ENCODE measurements at regions not wholly inside any gene's neighbourhood (a gene's known extent, or its start where the extent isn't known, plus 50 kb on each side); places are given as distances from the start of the nearest gene placed in this dataset.

- no peak for DNase-seq (ENCODE audit: low spot score)
Measured at GRCh38 chr12:91577586-91578539, 395.2 kb upstream of the DCN start.

DNA sequence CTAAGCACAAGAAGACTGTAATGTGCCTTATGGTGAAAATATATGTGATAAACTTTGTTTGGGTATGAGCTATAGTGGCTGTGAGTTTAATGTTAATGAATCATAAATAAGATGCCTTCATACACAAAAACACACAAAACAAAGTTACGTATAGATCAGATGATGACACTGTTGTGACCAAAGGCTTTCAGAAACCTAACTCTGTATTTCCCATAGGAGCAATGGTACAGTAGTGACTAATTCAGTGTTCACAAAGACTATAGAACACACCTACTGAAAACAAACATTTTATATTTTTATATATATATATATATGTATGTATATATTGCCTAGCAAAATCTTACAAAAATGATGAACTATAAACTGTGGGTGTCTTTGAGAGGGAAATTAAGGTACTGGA, 393.8 kb upstream of the DCN start:
- no peak for DNase-seq (ENCODE audit: low spot score)

GRCh38 chr12:91575630-91576029, 393.0 kb upstream of the DCN start:
- DNase-seq (ENCODE audit: low spot score), result no peak

GRCh38 chr12:91574975-91575374, 392.4 kb upstream of the DCN start:
- DNase-seq (ENCODE audit: low spot score), result no peak

GRCh38 chr12:91574391-91574790, 391.8 kb upstream of the DCN start:
- no peak for DNase-seq (ENCODE audit: low spot score)

DNA sequence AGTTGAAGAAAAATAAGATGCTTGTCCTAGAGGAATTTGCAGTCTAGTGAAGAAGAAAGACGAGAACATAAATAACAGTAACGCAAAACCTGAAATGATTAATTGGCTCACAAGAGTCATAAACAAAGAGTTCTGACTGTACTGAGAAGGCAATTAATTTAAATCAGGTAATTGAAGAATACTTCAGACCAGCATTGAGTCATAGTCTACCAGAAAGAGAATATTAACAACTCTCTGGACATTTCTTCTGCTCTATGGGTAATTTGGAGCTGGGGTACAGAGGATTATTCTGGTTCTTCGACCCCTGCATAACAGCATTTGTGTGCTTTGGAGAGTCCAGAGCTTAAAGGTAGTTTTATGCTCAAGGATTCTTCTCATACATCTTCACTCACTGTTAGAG, 390.3 kb upstream of the DCN start:
- no peak for DNase-seq (ENCODE audit: low spot score)

GRCh38 chr12:91567100-91567485, 384.5 kb upstream of the DCN start:
- no peak for DNase-seq (ENCODE audit: low spot score)

- DNase-seq (ENCODE audit: low spot score), result no peak
Measured at GRCh38 chr12:91566328-91567099, 383.9 kb upstream of the DCN start.

GRCh38 chr12:91565846-91566245, 383.2 kb upstream of the DCN start:
- DNase-seq (ENCODE audit: low spot score), result no peak

DNA sequence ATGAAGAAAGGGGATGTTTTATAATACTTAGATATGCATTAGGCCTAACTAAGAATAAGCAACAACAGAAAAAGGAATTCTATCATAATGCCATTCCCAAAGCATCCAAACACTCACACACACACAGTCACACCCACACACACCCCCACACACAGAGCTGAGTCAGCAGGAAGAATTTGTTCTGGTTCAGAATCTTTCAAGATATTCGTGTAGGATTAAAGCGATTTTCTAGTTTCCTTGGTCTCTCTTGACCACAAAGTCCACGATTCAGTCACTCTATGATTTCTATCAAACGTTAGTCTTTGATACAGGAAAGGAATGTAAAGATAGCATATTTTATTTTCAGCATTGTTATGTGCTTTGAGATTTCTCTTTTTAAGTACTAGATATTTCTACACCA, 382.6 kb upstream of the DCN start:
- no peak for DNase-seq (ENCODE audit: low spot score)

DNA sequence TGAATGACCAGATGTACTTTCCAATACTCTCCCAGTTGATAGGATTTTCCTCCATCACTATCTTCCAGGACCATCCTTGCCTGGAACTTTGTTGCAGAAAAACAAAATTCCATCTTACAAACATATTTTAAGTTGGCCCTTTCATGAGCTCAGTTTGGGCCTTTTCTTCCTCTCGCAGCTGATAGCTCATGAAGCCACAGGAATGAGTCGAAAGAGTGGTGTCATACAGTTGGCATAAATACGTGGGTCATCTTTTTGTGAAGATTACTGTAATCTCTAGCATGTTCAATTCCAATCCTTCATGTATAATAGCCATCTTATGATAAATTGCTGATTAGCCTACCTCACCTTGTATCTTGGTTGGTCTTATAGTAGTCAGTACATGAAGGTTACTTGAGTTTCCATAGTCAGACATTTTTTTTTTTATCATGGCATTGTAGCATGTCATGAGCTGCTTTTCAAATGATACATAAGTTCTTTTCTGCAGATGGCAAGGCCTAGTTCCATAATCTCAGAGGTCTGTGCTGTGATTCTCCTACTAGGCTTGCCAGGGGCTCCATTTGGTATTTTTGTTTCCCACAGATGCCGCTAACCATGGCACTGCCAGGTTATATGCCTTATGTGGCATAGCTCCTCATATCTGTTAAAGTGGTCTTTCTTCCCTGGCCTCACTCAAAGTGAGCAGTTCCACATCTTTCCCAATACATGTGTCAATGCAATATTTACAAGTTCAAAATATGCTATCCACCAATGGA, 380.6 kb upstream of the DCN start:
- DNase-seq (ENCODE audit: low spot score), result no peak

- DNase-seq (ENCODE audit: low spot score), result no peak
Measured at GRCh38 chr12:91562476-91562875, 379.9 kb upstream of the DCN start.

GRCh38 chr12:91561958-91562325, 379.3 kb upstream of the DCN start:
- no peak for DNase-seq (ENCODE audit: low spot score)

DNA sequence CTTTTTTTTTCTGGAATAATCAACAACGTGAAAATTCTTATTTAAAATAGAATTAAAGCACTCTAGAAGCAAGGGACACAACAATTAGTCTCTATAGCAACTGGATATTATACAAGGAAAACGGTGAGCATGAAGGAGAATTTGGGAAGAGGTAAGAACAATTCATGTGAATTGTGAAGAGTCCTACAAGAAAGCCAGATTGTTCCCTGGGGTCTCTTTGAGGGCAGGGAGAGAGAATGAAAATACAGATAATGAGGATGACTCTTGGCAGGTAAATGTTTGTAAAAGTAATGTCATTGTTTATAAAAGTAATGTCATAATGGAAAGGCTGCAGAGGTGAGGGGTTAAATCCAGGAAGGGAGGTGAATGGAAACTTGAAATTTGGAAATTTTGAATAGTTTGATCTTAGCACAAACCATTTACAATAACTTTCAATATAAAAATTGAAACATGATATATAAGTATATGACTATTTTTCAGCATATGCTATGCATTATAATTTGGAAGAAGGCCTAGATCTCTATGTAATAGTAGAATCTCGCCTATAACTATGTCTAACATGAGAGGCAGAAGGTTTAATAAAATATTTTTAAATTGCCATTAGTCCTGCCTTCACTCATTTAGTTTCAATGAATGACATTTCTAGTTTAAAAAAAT, 378.8 kb upstream of the DCN start:
- DNase-seq (ENCODE audit: low spot score), result no peak

DNA sequence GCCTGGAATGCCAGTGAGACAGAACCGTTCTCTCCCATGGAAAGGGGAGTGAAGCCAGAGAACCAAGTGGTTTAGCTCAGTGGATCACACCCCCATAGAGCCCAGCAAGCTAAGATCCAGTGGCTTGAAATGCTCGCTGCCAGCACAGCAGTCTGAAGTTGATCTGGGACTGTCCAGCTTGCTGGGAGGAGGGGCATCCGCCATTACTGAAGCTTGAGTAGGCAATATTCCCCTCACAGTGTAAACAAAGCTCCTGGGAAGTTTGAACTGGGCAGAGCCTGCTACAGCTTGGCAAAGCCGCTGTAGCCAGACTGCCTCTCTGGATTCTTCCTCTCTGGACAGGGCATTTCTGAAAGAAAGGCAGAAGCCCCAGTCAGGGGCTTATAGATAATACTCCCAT, 374.3 kb upstream of the DCN start:
- no peak for DNase-seq (ENCODE audit: low spot score)

DNA sequence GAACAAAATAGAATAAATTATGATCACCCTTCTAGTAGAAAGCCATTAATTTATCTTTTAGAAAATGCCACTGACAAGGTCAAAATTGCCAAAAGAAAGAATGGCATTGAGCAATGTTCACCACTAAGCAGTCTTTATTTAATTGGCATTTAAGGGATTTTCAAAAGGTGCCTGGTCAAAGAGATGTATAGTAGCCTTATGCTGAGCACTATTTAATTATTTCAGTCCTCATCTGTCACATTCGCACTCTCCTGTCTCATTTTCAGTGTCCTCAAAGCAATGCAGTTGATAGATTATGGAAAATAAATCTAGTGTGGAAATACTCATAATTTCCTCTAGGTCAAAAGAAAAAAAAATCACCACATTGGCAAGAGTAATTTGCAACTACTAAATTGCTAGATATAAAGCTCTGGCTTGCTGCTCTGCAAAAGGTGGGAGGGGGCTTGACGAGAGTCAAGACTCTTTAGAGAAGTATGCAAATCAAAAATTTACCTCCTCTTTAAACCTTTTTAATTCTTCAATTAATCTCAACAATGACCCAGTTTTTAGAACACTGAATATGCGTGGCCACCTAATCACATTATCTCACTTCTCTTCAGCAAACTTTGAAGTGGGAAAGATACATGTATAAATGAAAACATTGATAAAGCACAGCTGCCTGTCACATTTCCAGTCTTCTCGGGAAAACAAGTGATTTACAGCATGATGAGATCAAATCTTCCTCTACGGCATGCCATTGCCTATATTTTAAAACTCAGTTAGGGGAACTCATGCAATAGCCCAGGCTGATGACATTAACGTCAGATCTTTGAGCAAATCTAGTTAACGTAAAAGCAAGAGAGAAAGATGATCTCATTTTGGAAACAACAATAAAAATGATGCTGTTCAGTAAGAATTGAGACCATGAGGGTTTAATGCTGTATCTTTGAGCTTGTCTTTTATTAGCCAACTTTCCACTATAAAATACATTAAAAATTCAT, 373.1 kb upstream of the DCN start:
- DNase-seq (ENCODE audit: low spot score), result no peak

GRCh38 chr12:91551927-91552326, 369.3 kb upstream of the DCN start:
- DNase-seq (ENCODE audit: low spot score), result peak; percentile 46

- DNase-seq (ENCODE audit: low spot score), result no peak
Measured at GRCh38 chr12:91551242-91551641, 368.6 kb upstream of the DCN start.

GRCh38 chr12:91542666-91543065, 360.0 kb upstream of the DCN start:
- DNase-seq (ENCODE audit: low spot score), result no peak

GRCh38 chr12:91542067-91542466, 359.4 kb upstream of the DCN start:
- DNase-seq (ENCODE audit: low spot score), result no peak

DNA sequence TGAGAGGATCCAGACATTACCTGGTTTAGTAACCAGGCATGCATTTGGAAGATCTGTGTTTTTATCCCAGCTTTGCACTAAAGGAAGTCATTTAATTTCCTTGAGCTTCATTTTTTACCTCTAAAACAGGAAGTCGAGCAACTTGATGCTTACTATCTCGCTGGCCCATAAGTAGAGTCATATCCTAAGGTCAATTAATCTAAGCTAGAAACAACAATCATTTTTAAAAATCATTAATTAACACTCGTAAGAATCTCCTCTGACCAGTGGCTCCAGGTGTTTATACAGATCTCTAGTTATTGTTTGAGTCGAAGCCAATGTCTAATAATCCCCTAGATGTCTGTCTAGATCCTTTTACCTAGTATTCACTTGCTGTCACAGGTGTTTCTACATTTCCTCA, 355.8 kb upstream of the DCN start:
- DNase-seq (ENCODE audit: low spot score), result no peak
